NCI-H345 (cell line): ENCODE measurements at regions not wholly inside any gene's neighbourhood (a gene's known extent, or its start where the extent isn't known, plus 50 kb on each side); places are given as distances from the start of the nearest gene placed in this dataset.
"Not testable (repeated sequence)": the region's sequence is repeated elsewhere in the genome, so short reads cannot be mapped to it uniquely, and the experiment has no call there.

Experiments used
- DNase-seq: peaks from one replicate; lab custom pipeline; 2025; lab: John Stamatoyannopoulos, UW

DNA sequence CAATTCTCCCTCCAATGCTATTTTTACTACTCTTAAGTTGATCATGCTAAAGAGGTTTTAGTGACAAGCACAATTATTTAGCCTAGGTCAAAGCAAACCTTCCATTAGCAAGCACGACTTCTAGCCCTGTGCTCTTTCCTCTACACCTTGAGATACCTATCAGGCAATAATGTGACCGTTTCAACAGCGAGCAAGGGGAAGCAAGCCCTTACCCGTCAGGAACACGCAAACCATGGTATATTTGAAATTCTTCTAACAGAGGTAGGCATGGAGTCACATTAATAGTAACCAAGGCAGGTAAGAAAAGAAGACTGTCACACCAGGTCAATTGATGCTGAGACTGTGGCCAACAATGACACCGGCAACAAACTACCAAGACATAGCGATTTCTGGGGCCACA is 68.9 kb upstream of the VGLL4 start:
- no peak for DNase-seq

DNA sequence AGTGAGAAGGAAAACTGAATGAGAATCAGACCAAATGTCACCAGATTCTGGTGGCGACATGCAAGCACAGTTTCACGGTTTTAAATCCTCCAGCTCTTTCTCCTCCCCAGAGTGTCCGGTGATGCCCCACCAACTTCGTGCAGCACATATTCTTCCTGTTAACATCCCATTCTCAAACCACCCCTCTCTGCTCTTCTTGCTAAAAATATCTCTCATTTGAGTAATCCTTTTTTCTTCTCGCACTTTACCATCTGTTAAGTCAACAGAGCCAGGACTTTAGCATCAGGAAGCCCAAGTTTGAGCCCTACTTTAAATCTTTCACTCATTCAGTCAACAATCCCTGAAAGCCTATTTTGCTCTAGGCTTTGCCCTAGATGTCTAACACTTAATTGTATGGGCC is 68.2 kb upstream of the VGLL4 start:
- DNase-seq, result no peak

DNA sequence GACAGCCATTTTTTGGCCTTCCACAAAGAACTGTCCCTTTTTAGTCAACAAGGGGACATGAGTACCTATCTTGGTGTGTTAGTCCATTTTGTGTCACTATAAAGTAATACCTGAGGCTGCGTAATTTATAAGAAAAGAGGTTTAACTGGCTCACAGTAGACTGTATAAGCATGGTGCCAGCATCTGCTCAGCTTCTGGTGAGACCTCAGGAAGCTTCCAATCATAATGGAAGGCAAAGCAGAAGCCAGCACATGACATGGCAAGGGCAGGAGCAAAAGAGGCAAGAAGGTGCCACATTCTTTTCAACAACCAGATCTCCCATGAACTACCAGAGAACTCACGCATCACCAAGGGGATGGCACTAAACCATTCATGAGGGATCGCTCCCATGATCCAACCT is 66.1 kb upstream of the VGLL4 start:
- no peak for DNase-seq

DNA sequence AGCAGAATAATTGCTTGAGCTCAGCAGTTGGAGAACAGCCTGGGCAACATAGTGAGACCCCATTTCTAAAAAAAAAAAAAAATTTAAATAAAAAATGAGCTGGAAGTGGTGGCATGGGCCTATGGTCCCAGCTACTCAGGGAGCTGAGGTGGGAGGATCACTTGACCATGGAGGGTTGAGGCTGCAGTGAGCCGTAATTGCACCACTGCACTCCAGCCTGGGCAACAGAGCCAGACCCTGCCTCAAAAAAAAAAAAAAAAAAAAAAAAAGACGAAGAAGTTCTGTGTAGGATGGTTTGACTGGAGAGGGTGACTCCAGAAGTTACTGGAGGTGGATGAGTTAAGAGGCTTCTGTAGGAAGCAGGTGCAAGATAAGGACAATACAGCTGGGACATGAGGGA is 63.4 kb upstream of the VGLL4 start:
- DNase-seq, result not testable (repeated sequence)

DNA sequence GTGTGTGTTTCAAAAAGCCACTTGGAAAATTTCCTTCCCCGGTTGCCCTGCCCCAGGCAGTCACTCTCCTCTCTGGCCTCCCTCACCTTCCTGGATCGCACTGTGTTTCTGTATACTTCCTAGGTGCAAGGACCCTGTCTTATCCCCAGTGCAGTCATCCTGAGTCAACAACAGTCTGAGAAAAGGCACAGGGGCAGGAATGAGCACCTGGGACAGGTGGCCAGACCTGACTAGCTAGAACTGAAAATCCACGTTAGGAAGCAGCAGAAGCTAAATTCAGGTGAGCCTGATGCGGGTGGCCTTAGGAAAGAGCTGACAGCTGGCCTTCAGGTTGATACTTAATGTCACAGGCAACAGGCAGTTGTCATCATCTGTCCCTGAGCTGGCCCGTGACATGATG is 62.9 kb upstream of the VGLL4 start:
- DNase-seq, result no peak

DNA sequence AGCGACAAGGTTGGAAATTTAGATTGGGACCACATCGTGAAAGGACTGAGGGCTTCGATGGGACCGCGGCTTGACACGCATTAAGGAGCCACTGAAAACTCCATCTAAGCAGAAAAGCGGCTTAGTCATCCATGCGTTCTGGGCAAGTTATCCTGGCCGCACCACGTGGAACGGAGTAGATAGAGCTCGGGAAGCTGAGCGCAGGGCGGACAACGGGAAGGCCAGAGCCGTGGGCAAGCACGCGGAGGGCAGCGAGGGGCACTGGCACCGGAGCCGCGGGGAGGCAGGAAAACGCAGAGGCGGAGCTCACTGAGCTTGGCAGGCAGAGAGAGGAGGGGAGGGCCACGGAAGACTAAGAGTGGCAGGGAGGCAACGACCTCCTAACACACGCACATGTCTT is 61.3 kb upstream of the VGLL4 start:
- no peak for DNase-seq

DNA sequence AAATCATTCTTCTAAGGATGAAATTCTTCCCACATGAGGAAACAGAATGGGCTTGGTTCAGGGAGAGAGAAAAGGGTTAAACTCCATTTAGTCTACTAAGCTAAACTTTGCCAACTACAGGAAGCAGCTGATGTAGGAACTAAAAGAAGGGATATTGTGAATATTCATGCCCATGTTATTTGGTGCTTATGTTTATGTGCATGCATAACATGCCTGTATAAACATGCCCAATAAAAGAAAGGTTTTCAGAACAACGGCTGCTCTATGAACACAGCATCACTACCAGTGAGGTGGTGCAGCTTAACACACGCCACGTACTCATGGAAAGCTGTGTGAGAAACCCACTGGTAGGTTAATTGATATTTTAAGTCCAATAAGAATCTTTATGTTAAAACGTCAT is 59.4 kb upstream of the VGLL4 start:
- no peak for DNase-seq

DNA sequence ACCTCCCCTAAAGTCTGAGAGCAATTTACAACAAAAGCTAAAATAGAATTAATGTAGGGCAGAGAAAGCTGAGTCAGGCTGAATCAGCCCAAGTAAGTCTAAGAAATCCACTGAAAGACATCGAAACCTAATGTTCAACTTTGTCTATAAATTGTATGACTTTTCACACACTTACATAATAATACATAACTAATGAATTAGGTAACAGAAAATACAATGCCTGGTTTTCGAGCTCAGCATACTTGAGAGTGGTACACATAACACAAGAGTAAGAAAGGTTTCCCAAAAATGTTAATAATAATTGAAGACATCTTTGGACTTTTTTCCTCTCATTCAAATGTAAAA is 55.3 kb upstream of the VGLL4 start:
- DNase-seq, result no peak

DNA sequence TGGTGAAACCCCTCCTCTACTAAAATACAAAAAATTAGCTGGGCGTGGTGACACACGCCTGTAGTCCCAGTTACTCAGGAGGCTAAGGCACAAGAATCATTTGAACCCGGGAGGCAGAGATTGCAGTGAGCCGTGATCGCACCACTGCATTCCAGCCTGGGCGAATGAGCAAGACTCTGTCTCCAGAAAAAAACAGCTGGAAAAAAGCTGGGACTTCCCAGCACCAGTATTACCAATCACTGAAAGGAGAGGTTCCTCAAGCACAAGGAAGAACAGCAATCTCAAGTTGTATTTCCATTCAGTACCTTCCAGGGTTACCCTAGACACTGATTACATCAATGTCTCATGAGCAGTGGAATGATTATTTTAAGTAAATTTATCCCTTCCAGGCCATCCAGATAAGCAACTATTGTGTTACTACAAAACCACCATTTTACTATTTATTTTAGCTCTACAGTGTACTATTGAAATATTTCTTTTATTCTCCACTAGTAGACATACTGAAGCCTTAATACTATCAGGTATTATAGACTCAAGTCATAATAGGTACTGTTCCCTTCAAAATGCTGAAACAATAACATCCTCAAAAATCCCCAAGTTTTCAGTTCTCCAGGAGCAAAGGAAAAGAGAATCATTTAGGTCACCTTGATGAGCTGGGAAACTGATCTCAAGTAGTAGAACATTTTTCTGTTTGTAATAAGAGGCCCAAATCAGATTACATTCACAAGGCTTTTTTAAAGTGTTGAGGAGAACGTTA is 54.8 kb upstream of the VGLL4 start:
- DNase-seq, result no peak

DNA sequence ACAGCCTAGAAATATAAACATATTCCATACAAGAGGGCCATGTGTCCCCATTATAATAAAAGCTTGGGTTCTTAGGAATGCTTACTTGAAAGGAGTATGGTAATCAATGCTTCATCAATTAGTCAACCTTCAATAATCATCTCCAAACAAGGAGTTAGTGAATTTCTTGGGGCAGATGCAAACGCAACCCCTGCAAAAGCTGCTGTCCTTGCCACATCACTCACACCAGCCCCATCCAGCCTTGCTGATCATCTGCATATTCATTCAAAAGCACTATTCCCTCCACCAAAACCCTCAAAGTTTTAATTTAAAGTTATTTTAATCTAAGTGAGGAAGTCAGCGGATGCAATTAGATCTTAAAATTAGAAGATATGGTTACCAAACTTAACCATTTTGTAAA is 54.0 kb upstream of the VGLL4 start:
- DNase-seq, result no peak

DNA sequence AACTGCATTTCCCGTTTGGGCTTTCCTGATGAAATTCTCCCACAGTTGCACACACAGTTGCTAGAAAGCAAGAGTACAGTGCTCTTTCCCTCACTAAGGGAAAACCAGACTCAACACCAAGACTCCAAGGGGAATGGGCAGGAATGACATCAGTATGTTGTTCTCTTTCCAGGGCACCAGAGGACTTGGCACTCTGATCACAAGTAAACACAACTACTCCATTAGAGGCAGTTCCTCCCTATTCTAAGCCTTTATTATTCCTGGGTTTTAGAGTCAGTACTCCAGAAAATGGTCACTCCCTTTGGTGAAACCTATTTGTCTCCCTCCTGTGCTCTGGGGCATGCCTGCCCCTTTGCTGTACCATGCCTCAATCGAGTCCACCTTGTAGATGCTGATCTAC is 52.3 kb upstream of the VGLL4 start:
- DNase-seq, result no peak
